Keratinocyte (primary cell): ENCODE measurements at regions not wholly inside any gene's neighbourhood (a gene's known extent, or its start where the extent isn't known, plus 50 kb on each side); places are given as distances from the start of the nearest gene placed in this dataset.

ENCODE experiments used
- DNase-seq: peaks from one replicate; pipeline ENCODE4 v3.0.0-alpha.2; 2011; ENCODE audit warnings: low read depth, missing footprints, low spot score
- FAIRE-seq: peaks from 2 replicates; lab custom pipeline; 2011; peaks lifted over from hg19 to GRCh38; lab: Jason Lieb, UNC
- H2AFZ ChIP-seq: 2 replicates; pipeline ENCODE4 v1.6.0; 2012; ENCODE audit warnings: low read length, control low read depth, inconsistent platforms; ENCODE audit not compliant: control insufficient read depth
- H3K27ac ChIP-seq: 2 replicates; pipeline ENCODE4 v1.5.1; 2011; ENCODE audit warnings: low read length; ENCODE audit not compliant: control insufficient read depth, insufficient read depth
- H3K27me3 ChIP-seq: 3 replicates; pipeline ENCODE4 v1.6.0; 2011; ENCODE audit warnings: low read length; ENCODE audit not compliant: control insufficient read depth, insufficient read depth; ENCODE audit errors: extremely low read depth
- H3K36me3 ChIP-seq, 2 experiments: 2 replicates in 1 of 2; 3 replicates in 1 of 2; pipeline ENCODE4 v1.5.1; 2011; ENCODE audit warnings: low read length in 2 of 2, mild to moderate bottlenecking in 1 of 2; ENCODE audit not compliant: control insufficient read depth in 2 of 2, insufficient read depth in 2 of 2; ENCODE audit errors: extremely low read depth in 1 of 2
- H3K4me1 ChIP-seq: 3 replicates; pipeline ENCODE4 v1.5.1; 2011; ENCODE audit warnings: low read length; ENCODE audit not compliant: control insufficient read depth, insufficient read depth; ENCODE audit errors: extremely low read depth
- H3K4me2 ChIP-seq: 3 replicates; pipeline ENCODE4 v1.6.0; 2011; ENCODE audit warnings: low read depth, low read length; ENCODE audit not compliant: control insufficient read depth, insufficient read depth; ENCODE audit errors: extremely low read depth
- H3K4me3 ChIP-seq, 3 experiments: fragments of 200-600 bp in 1 of 3; sonication (generic) in 1 of 3; 2 replicates in 2 of 3; 3 replicates in 1 of 3; pipeline ENCODE4 v1.5.1; 2011 to 2016; ENCODE audit warnings: low read length in 3 of 3, mild to moderate bottlenecking in 3 of 3, control low read depth in 2 of 3, inconsistent platforms in 1 of 3, low read depth in 1 of 3, mixed read lengths in 1 of 3, mixed run types in 1 of 3, moderate library complexity in 1 of 3; ENCODE audit not compliant: control insufficient read depth in 2 of 3, insufficient read depth in 2 of 3; ENCODE audit errors: extremely low read depth in 1 of 3
- H3K79me2 ChIP-seq: 2 replicates; pipeline ENCODE4 v1.6.0; 2012; ENCODE audit warnings: low read length; ENCODE audit not compliant: control insufficient read depth, insufficient read depth
- H3K9ac ChIP-seq: 3 replicates; pipeline ENCODE4 v1.6.0; 2011; ENCODE audit warnings: low read length; ENCODE audit not compliant: control insufficient read depth, insufficient read depth; ENCODE audit errors: extremely low read depth
- H3K9me1 ChIP-seq: 3 replicates; pipeline ENCODE4 v1.6.0; 2011; ENCODE audit warnings: low read length; ENCODE audit not compliant: control insufficient read depth, insufficient read depth; ENCODE audit errors: extremely low read depth
- H3K9me3 ChIP-seq: 2 replicates; pipeline ENCODE4 v1.5.1; 2012; ENCODE audit warnings: low read depth, low read length; ENCODE audit not compliant: control insufficient read depth
- H4K20me1 ChIP-seq: 3 replicates; pipeline ENCODE4 v1.6.0; 2011; ENCODE audit warnings: low read length; ENCODE audit not compliant: control insufficient read depth, insufficient read depth; ENCODE audit errors: extremely low read depth
- CTCF ChIP-seq, 3 experiments: IDR thresholded peaks in 1 of 3; conservative IDR thresholded peaks in 1 of 3; optimal IDR thresholded peaks in 1 of 3; 2 replicates in 2 of 3; 3 replicates in 1 of 3; pipeline versions ENCODE3 to v1.5.1; 2011; ENCODE audit warnings: low read length in 3 of 3, mild to moderate bottlenecking in 3 of 3, moderate library complexity in 2 of 3, control low read depth in 1 of 3, inconsistent platforms in 1 of 3; ENCODE audit not compliant: insufficient read depth in 2 of 3; ENCODE audit errors: extremely low read depth in 1 of 3
- EZH2 ChIP-seq: IDR thresholded peaks from one replicate; pipeline ENCODE4 v1.6.1; 2012; ENCODE audit warnings: inconsistent platforms, mild to moderate bottlenecking, low read length, moderate library complexity
- dilution Hi-C: fragments of 300-500 bp; cut with MboI; formaldehyde crosslinking; loops from one replicate; pipeline ENCODE4 v1.7.0; 2020; ENCODE audit warnings: low sequenced_read_pairs; ENCODE audit not compliant: extremely low pct_ligation_motif_present

- H3K9ac ChIP-seq = no peak overlapping the region
- no peaks in the 10 kb centered on the region for H3K9me3 ChIP-seq
- no peak overlapping the region for H3K27ac ChIP-seq
- dilution Hi-C loops = no loop called here
- peaks cover 3% of the 10 kb centered on the region for H3K4me1 ChIP-seq
- FAIRE-seq = no peak
- H2AFZ ChIP-seq = no peak overlapping the region
- no peak overlapping the region for H3K4me2 ChIP-seq
- no peaks in the 10 kb centered on the region for H3K9me1 ChIP-seq
- TF ChIP-seq CTCF (optimal IDR thresholded peaks at IDR 0.05 in 1 of 3, IDR thresholded peaks at IDR 0.05 in 1 of 3, conservative IDR thresholded peaks at IDR 0.05 in 1 of 3; ENCODE audit: extremely low read depth in 1 of 3, insufficient read depth in 2 of 3, low read length in 3 of 3) = no peak
- no peaks in the 10 kb centered on the region for H3K79me2 ChIP-seq
- H4K20me1 ChIP-seq = no peaks in the 10 kb centered on the region
- no peak overlapping the region for H3K4me3 ChIP-seq
- DNase-seq = no peak
- no peaks in the 10 kb centered on the region for H3K27me3 ChIP-seq
- H3K36me3 ChIP-seq = no peaks in the 10 kb centered on the region
Observed at GRCh38 chr4:3343358-3343757, 50.5 kb downstream of the RGS12 start.

- Histone ChIP-seq H3K9me3 (no peaks in the 10 kb centered on the region), H3K9ac (no peak overlapping the region), H3K79me2 (no peaks in the 10 kb centered on the region), H3K9me1 (no peaks in the 10 kb centered on the region), H3K4me3 (no peak overlapping the region), H3K4me2 (no peak overlapping the region), H2AFZ (no peak overlapping the region), H3K4me1 (peaks cover 3% of the 10 kb centered on the region), H3K27ac (no peak overlapping the region), H4K20me1 (no peaks in the 10 kb centered on the region), H3K27me3 (no peaks in the 10 kb centered on the region), H3K36me3 (no peaks in the 10 kb centered on the region)
- DNase-seq (no peak), FAIRE-seq (no peak)
- TF ChIP-seq CTCF (optimal IDR thresholded peaks at IDR 0.05 in 1 of 3, IDR thresholded peaks at IDR 0.05 in 1 of 3, conservative IDR thresholded peaks at IDR 0.05 in 1 of 3; ENCODE audit: extremely low read depth in 1 of 3, insufficient read depth in 2 of 3, low read length in 3 of 3) (no peak), EZH2 (no peak)
- dilution Hi-C loops = no loop called here
Observed at GRCh38 chr4:3344104-3344503, 51.3 kb downstream of the RGS12 start.
